VCaP (cell line): ENCODE measurements at regions not wholly inside any gene's neighbourhood (a gene's known extent, or its start where the extent isn't known, plus 50 kb on each side); places are given as distances from the start of the nearest gene placed in this dataset.
"Not testable (repeated sequence)": the region's sequence is repeated elsewhere in the genome, so short reads cannot be mapped to it uniquely, and the experiment has no call there.

Experiments
- H3K27ac ChIP-seq: fragments of 450-650 bp; 2 replicates; pipeline ENCODE4 v1.5.1; 2017
- CTCF ChIP-seq: fragments of 450-650 bp; conservative IDR thresholded peaks from 2 replicates; pipeline ENCODE4 v1.5.1; 2017; ENCODE audit warnings: mild to moderate bottlenecking, moderate library complexity

DNA sequence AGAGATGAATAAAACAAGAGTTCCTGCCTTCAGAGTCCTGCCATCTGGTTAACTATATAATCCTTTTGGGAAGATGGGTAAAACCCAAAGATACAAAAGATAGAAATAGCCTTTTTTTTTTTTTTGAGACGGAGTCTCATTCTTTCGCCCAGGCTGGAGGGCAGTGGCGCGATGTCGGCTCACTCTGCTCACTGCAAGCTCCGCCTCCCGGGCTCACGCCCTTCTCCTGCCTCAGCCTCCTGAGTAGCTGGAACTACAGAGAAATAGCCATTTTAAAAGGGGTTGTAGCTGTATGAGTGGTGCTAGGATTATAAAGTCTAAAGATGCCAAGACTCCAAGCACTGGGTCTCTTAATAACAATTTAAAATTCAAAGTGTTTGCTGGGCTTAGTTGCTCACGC, 97.2 kb downstream of the KDR start:
- H3K27ac ChIP-seq = no peak overlapping the region
- no peak for TF ChIP-seq CTCF

- no peak for TF ChIP-seq CTCF
- no peak overlapping the region for H3K27ac ChIP-seq
Measured at GRCh38 chr4:55027596-55027995, 97.8 kb downstream of the KDR start.

DNA sequence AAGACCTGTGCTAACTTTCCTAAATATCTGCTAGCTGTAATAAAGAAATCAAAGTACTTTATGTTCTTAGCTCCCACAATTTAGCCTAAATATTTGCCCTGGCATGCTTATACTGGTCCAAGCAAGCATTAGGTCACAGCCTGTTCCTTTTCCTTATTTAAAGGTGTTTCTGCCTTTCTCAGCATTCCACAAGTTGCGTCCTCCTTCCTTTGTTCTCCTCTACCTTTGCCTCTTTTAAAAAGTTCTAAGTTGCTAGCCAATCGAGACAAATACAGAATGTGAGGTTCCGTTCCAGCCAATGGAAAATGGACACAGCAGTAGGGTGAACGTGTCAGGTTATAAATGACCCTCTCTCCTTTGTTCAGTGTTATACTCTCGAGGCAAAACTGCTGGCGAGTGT, 99.9 kb downstream of the KDR start:
- H3K27ac ChIP-seq = not testable (repeated sequence)

DNA sequence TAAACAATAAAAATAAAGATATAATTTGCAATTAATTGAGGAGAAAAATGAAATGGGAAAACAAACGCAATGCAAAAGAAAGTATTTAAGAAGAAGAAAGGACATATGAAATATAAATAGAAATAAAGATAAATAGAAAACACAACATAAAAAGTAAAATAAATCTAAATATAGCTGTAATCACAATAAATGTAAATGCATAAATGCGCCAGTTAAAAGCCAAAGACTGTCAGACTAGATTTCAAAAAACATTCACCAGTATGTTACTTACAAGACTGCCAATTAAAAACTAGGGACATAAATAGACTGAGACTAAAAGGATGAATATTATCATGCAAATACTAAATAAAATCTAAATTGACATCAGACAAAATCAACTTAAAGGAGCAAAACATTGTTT, 102.4 kb downstream of the KDR start:
- TF ChIP-seq CTCF = no peak
- H3K27ac ChIP-seq = no peak overlapping the region

DNA sequence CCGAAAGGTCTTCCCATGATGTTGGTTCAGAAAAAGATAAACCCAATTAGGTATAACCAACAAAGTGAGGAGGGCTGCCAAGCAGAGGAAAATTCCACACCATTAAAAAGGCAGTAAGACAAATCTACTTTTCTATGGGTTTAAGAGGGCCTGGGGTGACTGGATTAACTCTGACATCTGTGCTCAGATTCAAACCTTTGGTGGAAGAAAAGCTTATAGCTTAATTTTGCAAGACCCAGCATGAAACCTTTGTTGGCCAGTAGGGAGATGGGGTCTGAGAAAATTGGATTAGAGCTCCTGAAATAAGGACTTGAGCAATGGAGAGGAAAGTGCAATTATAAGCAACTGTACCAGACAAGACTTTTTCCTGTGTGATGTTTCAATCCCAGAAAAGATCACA, 104.2 kb downstream of the KDR start:
- no peak for TF ChIP-seq CTCF

DNA sequence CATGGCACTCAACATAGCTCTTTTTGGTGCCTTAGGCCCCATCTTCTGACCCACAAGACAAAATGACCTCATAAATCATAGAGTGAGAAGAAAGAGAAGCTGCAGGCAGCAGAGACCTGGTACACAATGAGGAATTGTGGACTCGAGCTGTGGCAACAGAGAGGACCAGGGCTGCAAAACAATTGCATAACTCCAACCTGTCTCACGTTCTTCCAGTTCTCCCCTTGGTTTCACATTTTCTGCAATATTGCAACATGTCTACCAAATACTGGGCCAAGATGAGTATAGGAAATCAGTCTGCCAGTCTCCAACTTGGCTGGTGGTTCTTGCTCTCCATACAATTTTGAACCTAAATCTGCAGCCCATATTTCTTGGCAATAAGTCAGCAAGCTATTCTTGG, 105.3 kb downstream of the KDR start:
- no peak for TF ChIP-seq CTCF
- no peak overlapping the region for H3K27ac ChIP-seq

More for the DNA sequence above, 104.2 kb downstream of the KDR start:
- no peak overlapping the region for H3K27ac ChIP-seq

GRCh38 chr4:55018978-55019377, 106.4 kb downstream of the KDR start:
- TF ChIP-seq CTCF = no peak
- H3K27ac ChIP-seq = no peak overlapping the region

DNA sequence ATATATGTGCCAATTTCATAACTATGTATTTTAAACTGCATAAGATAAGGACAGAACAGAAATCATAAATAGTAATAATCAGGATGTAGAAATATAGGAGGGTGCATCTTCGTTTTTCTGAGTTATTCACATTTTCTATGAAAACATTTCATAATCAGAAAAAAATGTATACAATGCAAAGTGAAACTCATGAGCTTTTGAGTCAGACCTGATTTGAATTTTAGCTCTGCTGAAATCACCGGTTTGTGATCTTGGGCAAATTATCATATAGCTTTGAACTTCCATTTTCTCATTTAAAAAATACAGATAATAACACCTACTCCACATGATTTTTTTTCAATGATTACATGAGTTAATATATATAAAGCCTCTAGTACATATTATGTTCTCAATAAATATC, 106.9 kb downstream of the KDR start:
- no peak for TF ChIP-seq CTCF

More for the DNA sequence above, 106.9 kb downstream of the KDR start:
- H3K27ac ChIP-seq = no peak overlapping the region
